ENCODE measurements at regions not wholly inside any gene's neighbourhood (a gene's known extent, or its start where the extent isn't known, plus 50 kb on each side); places are given as distances from the start of the nearest gene placed in this dataset.

DNA sequence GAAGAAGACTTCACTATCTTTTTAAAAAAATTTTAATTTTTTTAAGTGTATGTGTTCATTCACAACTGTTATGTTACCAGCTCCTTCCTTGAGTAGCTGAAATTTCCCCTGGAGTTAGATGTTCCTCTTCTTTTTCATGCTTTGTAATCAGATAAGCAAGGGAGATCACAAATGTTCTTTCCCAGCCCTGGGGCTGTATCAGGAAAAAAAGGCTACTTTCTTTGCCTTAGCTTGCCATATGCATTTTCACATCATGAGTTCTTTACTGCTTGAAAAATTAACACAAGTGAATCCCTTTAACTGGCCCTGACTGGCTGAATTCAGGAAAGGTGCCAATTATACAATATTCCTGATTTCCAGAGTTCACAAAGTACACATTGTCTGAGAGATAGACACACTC lies 353.2 kb upstream of the ATP11B start:
- DNase-seq, result no peak
- TF ChIP-seq POLR2A (IDR thresholded peaks at IDR 0.05; ENCODE audit: low read length) (no peak), GATA1 (IDR thresholded peaks at IDR 0.05; ENCODE audit: low read depth, low read length) (no peak)

GRCh38 chr3:182445576-182445975 lies 347.7 kb upstream of the ATP11B start:
- no peak for DNase-seq
- TF ChIP-seq POLR2A (IDR thresholded peaks at IDR 0.05; ENCODE audit: low read length) (no peak), GATA1 (IDR thresholded peaks at IDR 0.05; ENCODE audit: low read depth, low read length) (no peak)

- TF ChIP-seq POLR2A (IDR thresholded peaks at IDR 0.05; ENCODE audit: low read length) (no peak), GATA1 (IDR thresholded peaks at IDR 0.05; ENCODE audit: low read depth, low read length) (no peak)
- no peak for DNase-seq
Observed at GRCh38 chr3:182450942-182451787, 342.1 kb upstream of the ATP11B start.

DNA sequence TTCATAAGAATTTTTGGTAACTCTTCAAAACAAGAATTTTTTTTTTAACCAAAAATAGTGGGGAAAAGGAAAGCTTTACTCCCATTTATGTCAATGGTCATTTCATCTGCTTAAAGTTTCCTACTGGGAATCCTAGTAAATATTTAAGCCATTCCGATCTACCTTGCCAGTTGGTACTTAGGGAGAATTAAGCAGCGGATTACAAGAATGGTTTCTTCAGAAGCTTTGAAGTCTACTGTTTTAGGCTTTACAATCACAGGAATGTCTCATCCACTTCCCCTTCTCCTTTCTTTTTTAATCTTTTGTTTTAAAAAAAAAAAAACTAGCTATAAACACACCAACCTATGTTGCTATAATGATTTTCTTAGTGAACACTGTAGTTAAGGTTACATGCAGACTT lies 341.4 kb upstream of the ATP11B start:
- no peak for DNase-seq
- TF ChIP-seq POLR2A (IDR thresholded peaks at IDR 0.05; ENCODE audit: low read length) (no peak), GATA1 (IDR thresholded peaks at IDR 0.05; ENCODE audit: low read depth, low read length) (no peak)

GRCh38 chr3:182455011-182455410 lies 338.3 kb upstream of the ATP11B start:
- DNase-seq, result no peak
- TF ChIP-seq POLR2A (IDR thresholded peaks at IDR 0.05; ENCODE audit: low read length) (no peak), GATA1 (IDR thresholded peaks at IDR 0.05; ENCODE audit: low read depth, low read length) (no peak)

DNA sequence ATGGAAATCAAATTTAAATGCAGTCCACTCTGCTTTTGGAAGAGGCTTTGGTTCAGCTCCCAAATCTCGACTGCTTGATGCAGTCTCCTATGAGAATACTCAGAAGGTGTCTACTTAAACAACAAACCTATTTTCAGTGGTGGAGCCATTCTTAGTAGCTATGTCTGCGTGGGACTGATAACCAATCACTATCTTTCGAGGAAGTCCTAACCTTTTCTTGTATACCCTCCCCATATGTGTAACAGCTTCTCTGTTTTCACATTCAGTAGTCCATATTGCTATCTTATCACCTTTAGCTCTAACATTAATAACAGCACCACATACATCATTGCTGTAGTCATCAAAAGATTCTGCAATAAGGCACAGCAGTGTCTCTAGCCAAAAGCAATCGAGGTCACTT lies 333.0 kb upstream of the ATP11B start:
- TF ChIP-seq GATA1 (IDR thresholded peaks at IDR 0.05; ENCODE audit: low read depth, low read length) (no peak), POLR2A (IDR thresholded peaks at IDR 0.05; ENCODE audit: low read length) (no peak)

GRCh38 chr3:182462152-182462551 lies 331.2 kb upstream of the ATP11B start:
- TF ChIP-seq GATA1 (IDR thresholded peaks at IDR 0.05; ENCODE audit: low read depth, low read length) (no peak), POLR2A (IDR thresholded peaks at IDR 0.05; ENCODE audit: low read length) (no peak)
- DNase-seq, result no peak

More for the DNA sequence above, 333.0 kb upstream of the ATP11B start:
- DNase-seq, result no peak

- no peak for DNase-seq
- TF ChIP-seq GATA1 (IDR thresholded peaks at IDR 0.05; ENCODE audit: low read depth, low read length), result no peak
- TF ChIP-seq POLR2A (IDR thresholded peaks at IDR 0.05; ENCODE audit: low read length), result no peak
Observed at GRCh38 chr3:182464513-182465145, 328.7 kb upstream of the ATP11B start.

- TF ChIP-seq POLR2A (IDR thresholded peaks at IDR 0.05; ENCODE audit: low read length) (no peak), GATA1 (IDR thresholded peaks at IDR 0.05; ENCODE audit: low read depth, low read length) (no peak)
- DNase-seq, result no peak
Observed at GRCh38 chr3:182465301-182466185, 327.8 kb upstream of the ATP11B start.

GRCh38 chr3:182469086-182469485 lies 324.2 kb upstream of the ATP11B start:
- no peak for DNase-seq
- no peak for TF ChIP-seq GATA1 (IDR thresholded peaks at IDR 0.05; ENCODE audit: low read depth, low read length)
- no peak for TF ChIP-seq POLR2A (IDR thresholded peaks at IDR 0.05; ENCODE audit: low read length)

DNA sequence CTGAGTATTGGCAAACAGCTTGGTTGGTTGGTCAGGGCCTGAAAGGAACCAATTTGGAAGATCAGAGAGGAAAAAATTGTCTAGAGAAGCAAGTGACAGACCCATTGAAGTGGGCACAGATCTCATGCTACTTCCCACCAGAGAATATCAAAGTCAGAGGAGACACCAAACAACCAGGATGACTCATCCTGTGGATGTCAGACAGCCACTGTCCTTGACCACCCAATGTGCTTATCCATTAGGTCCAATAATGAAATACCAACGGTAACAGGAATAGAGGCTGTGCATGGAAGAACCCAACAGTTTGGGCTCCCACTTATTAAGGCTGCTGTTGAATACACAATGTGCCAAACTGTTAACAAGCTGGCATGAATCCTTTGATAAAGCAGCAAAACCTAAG lies 323.1 kb upstream of the ATP11B start:
- TF ChIP-seq GATA1 (IDR thresholded peaks at IDR 0.05; ENCODE audit: low read depth, low read length), result no peak
- TF ChIP-seq POLR2A (IDR thresholded peaks at IDR 0.05; ENCODE audit: low read length), result no peak
- DNase-seq, result no peak

- DNase-seq, result no peak
- TF ChIP-seq GATA1 (IDR thresholded peaks at IDR 0.05; ENCODE audit: low read depth, low read length), result no peak
- no peak for TF ChIP-seq POLR2A (IDR thresholded peaks at IDR 0.05; ENCODE audit: low read length)
Observed at GRCh38 chr3:182473191-182473710, 320.1 kb upstream of the ATP11B start.

DNA sequence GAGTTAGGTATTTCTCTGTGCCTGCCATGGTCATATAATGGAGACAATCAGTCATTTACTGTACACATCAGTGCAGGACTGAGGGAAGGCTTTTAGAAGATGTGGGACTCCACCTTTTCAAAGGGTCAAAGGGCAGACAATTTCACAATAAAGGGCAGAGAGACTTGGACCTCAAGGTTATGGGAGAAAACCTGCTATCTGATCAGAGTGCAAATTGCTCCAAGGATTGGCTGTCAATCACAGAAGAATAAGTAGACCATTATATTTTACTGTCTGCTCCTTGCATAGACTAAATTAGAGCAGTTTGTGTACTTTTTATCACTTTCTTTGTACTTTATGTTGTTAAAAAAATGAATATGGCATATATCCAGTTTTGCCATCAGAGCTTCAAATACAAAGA lies 314.9 kb upstream of the ATP11B start:
- no peak for DNase-seq
- TF ChIP-seq POLR2A (IDR thresholded peaks at IDR 0.05; ENCODE audit: low read length) (no peak), GATA1 (IDR thresholded peaks at IDR 0.05; ENCODE audit: low read depth, low read length) (no peak)
